ENCODE measurements at regions not wholly inside any gene's neighbourhood (a gene's known extent, or its start where the extent isn't known, plus 50 kb on each side); places are given as distances from the start of the nearest gene placed in this dataset.
"Not testable (repeated sequence)": the region's sequence is repeated elsewhere in the genome, so short reads cannot be mapped to it uniquely, and the experiment has no call there.

- no peaks in the 10 kb centered on the region for H3K36me3 ChIP-seq (ENCODE audit: control insufficient read depth, insufficient read depth, low read length)
- no peak for TF ChIP-seq CTCF (IDR thresholded peaks at IDR 0.05)
Measured at GRCh38 chr7:68185631-68186456, 1189.2 kb downstream of the TYW1 start.

GRCh38 chr7:68187532-68187931 is 1190.9 kb downstream of the TYW1 start:
- Histone ChIP-seq H3K9ac (no peak overlapping the region), H2AFZ (no peak overlapping the region), H3K36me3 (ENCODE audit: control insufficient read depth, insufficient read depth, low read length) (no peaks in the 10 kb centered on the region), H3K27ac (no peak overlapping the region), H3K27me3 (ENCODE audit: control insufficient read depth, insufficient read depth, low read length) (no peaks in the 10 kb centered on the region), H3K4me1 (no peaks in the 10 kb centered on the region), H3K4me3 (ENCODE audit: low read depth, low read length) (no peak overlapping the region), H3K79me2 (no peaks in the 10 kb centered on the region), H3K9me3 (ENCODE audit: control insufficient read depth, low read length) (no peaks in the 10 kb centered on the region), H3K4me2 (ENCODE audit: low read length) (no peak overlapping the region)
- TF ChIP-seq CTCF (IDR thresholded peaks at IDR 0.05), result no peak

More at GRCh38 chr7:68185631-68186456, 1189.2 kb downstream of the TYW1 start:
- Histone ChIP-seq H3K9me3 (ENCODE audit: control insufficient read depth, low read length) (no peaks in the 10 kb centered on the region), H2AFZ (no peak overlapping the region), H3K27me3 (ENCODE audit: control insufficient read depth, insufficient read depth, low read length) (no peaks in the 10 kb centered on the region), H3K79me2 (no peaks in the 10 kb centered on the region), H3K9ac (no peak overlapping the region), H3K4me1 (no peaks in the 10 kb centered on the region), H3K4me2 (ENCODE audit: low read length) (no peak overlapping the region), H3K27ac (no peak overlapping the region), H3K4me3 (ENCODE audit: low read depth, low read length) (no peak overlapping the region)

GRCh38 chr7:68192941-68193340 is 1196.3 kb downstream of the TYW1 start:
- H3K27me3 ChIP-seq (ENCODE audit: control insufficient read depth, insufficient read depth, low read length), result no peaks in the 10 kb centered on the region
- no peak overlapping the region for H3K27ac ChIP-seq
- H3K4me3 ChIP-seq (ENCODE audit: low read depth, low read length), result no peak overlapping the region
- no peak for TF ChIP-seq CTCF (IDR thresholded peaks at IDR 0.05)
- no peaks in the 10 kb centered on the region for H3K79me2 ChIP-seq
- H3K4me1 ChIP-seq, result no peaks in the 10 kb centered on the region
- no peaks in the 10 kb centered on the region for H3K36me3 ChIP-seq (ENCODE audit: control insufficient read depth, insufficient read depth, low read length)
- H3K9me3 ChIP-seq (ENCODE audit: control insufficient read depth, low read length), result no peaks in the 10 kb centered on the region
- H3K9ac ChIP-seq, result no peak overlapping the region
- H3K4me2 ChIP-seq (ENCODE audit: low read length), result no peak overlapping the region
- H2AFZ ChIP-seq, result no peak overlapping the region

GRCh38 chr7:68195642-68196041 is 1199.0 kb downstream of the TYW1 start:
- H3K4me2 ChIP-seq (ENCODE audit: low read length); H3K9ac ChIP-seq; H3K9me3 ChIP-seq (ENCODE audit: control insufficient read depth, low read length); H3K4me1 ChIP-seq; H3K27ac ChIP-seq; H3K4me3 ChIP-seq (ENCODE audit: low read depth, low read length); H3K27me3 ChIP-seq (ENCODE audit: control insufficient read depth, insufficient read depth, low read length); H3K36me3 ChIP-seq (ENCODE audit: control insufficient read depth, insufficient read depth, low read length); H2AFZ ChIP-seq; H3K79me2 ChIP-seq: not testable (repeated sequence)

- no peak overlapping the region for H3K4me2 ChIP-seq (ENCODE audit: low read length)
- no peak overlapping the region for H3K27ac ChIP-seq
- H3K36me3 ChIP-seq (ENCODE audit: control insufficient read depth, insufficient read depth, low read length), result no peaks in the 10 kb centered on the region
- H3K9me3 ChIP-seq (ENCODE audit: control insufficient read depth, low read length), result no peaks in the 10 kb centered on the region
- no peak overlapping the region for H3K4me3 ChIP-seq (ENCODE audit: low read depth, low read length)
- H3K9ac ChIP-seq, result no peak overlapping the region
- H3K4me1 ChIP-seq, result no peaks in the 10 kb centered on the region
- no peak overlapping the region for H2AFZ ChIP-seq
- no peaks in the 10 kb centered on the region for H3K27me3 ChIP-seq (ENCODE audit: control insufficient read depth, insufficient read depth, low read length)
- TF ChIP-seq CTCF (IDR thresholded peaks at IDR 0.05), result no peak
- no peaks in the 10 kb centered on the region for H3K79me2 ChIP-seq
Measured at GRCh38 chr7:68200051-68200670, 1203.5 kb downstream of the TYW1 start.
